Posterior vena cava (tissue), 2 donors: ENCODE measurements at regions not wholly inside any gene's neighbourhood (a gene's known extent, or its start where the extent isn't known, plus 50 kb on each side); places are given as distances from the start of the nearest gene placed in this dataset.

Experiments used
- DNase-seq: peaks from one replicate; pipeline ENCODE4 v3.0.0-alpha.2; 2020; ENCODE audit warnings: low spot score
- intact Hi-C, 2 donors: fragments of 100-400 bp; cut with DNase I; formaldehyde crosslinking; loops; one replicate each; pipeline versions ENCODE4 v1.14.1 to v1.14.2; 2022 to 2023
- donor health status: DM: yes; HTN: yes; CAD: no.
- donor health status: DM: yes; HTN: yes; CAD: no.

DNA sequence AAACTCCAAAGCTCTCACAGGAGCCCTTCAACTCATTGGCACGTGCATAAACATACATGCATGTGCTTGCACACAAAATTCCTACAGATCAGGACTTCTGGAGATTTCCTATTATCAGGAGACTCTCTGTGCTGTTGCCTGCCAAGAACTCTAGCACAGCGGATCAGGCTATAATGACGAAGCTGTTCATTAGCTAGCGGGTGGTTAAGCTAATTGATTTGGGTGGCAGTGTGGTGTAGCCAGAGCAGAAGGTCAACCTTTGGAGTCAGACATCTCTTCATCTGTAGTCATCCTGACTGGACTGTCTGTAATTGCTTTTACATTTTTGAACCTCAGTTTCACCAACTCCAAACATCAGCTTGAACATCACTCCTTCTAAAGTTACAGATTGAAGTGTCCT, 69.0 kb downstream of the KIF2B start:
- intact Hi-C loops: no loop called here
- DNase-seq: no peak

DNA sequence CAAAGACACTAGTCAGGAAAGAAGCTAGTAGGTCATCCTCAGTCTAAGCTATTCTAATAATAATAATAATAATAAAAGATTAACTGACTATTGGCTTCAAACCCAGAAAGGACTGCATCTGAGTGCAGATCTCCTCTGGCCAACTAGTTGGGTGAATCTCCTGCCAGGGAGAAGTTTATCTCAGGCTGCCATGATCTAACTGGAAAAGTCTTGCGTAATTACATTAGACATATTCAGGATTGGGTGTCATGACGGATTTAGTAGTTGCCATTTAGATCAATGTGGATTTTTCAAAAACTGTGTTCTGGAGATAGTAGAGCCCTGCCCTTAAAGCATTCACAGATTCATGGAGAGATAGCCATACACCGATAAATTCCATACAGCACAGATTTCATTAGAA, 69.5 kb downstream of the KIF2B start:
- no peak for DNase-seq
- intact Hi-C loops: no loop called here

DNA sequence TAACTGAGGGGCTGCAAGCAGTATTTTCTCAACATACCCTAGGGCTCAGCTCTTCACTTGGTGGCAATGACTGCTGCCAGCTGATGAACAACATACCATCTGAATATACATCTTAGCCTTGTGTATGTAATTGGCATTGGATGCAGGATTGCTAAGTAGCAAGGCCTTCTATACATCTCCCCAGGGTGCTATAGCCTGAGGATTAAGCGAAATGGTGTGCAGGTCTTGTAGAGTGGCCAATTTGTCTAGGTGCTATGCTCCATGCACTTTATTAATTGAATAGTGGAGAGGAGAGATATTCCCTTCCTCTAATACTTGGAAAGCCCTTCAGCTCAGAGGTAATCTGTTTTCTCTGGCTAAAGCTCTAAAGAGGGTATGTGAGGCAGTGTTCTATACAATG, 71.9 kb downstream of the KIF2B start:
- intact Hi-C loops: no loop called here
- no peak for DNase-seq

DNA sequence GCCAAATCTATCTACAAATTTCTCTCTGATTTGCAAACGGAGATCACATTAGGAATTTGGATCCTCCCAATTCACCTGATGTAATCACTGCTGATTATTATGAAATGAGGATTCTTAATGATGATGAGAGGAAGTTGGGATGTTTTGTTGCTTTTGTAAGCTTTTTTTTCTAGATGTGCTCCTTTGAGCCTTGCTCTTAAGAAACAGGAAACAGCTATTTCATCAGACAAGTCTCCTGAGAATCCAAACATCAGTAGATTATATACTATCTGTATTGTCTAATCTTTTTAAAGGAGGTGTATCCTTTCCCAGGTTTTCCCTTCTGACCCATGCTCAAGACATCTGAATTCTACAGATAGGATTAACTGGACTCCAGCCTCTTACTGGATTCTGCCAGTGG, 73.3 kb downstream of the KIF2B start:
- intact Hi-C loops: no loop called here
- DNase-seq: no peak

DNA sequence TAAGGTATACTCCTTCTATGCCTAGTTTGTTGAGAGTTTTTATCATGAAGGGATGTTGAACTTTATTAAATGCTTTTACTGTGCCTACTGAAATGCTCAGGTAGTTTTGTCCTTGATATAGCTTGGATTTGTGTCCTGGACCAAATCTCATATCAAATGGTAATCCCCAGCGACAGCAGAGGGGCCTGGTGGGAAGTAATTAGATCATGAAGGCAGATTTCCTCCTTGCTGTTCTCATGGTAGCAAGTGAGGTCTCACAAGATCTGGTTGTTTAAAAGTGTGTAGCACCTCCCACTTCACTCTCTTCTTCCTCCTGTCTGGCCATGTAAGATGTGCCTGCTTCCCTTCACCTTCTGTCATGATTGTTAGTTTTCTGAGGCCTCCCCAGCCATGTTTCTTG, 78.2 kb downstream of the KIF2B start:
- intact Hi-C loops: no loop called here
- DNase-seq: no peak

DNA sequence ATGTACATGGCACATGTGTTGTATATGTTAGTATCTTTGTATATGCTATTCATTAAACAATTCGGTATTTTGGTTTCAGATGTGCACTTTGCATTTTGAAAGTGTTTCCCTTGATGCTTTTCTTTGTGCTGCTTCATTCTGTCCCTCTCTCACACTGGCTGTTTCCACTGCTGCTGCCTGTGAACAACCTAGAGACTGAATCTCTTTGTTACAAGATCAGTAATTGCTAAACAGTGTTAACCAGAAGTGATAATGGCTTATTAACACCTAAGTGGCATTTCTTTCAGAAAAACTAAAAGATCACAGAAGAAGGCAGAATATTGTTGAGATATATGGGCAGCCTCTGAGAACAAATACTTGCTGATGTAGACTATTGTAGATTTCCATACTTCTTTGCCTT, 84.7 kb downstream of the KIF2B start:
- no peak for DNase-seq
- intact Hi-C loops: no loop called here

DNA sequence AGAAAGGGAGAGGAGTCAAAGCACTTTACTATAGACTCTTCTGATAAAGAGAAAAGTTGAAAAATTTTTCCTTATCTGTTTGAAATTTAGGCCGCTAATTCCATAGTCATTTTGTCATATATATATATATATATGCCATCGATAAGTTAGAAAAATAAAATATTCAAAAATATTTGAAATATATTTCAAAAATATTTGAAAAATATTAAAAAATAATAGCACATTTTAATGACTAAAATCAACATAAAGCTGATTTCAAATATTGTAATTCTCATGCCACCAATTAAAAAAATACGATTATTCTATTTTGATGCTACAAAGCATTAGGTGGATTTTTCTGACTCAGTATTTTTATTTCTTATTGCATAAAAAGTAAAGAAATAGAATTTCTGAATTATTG, 87.1 kb downstream of the KIF2B start:
- intact Hi-C loops: no loop called here
- DNase-seq: no peak

DNA sequence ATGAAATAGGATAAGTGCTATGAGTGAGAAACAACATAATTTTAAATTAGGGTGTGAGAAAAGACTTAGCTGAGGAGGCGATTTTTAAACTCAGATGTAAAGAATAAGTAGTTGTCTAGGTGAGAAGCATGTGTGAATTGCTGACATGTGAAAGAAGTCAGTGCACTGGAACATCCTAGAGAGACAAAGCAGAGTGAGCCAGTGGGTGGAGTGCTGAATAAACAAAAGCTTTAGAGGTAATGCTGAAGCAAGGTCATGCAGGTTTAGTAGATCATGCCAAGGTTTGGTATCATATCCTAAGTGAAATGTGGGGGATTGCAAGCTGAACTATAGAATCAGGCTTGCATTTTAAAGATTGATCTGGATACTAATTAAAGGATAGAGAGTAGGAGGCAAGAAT, 89.4 kb downstream of the KIF2B start:
- no peak for DNase-seq
- intact Hi-C loops: no loop called here

DNA sequence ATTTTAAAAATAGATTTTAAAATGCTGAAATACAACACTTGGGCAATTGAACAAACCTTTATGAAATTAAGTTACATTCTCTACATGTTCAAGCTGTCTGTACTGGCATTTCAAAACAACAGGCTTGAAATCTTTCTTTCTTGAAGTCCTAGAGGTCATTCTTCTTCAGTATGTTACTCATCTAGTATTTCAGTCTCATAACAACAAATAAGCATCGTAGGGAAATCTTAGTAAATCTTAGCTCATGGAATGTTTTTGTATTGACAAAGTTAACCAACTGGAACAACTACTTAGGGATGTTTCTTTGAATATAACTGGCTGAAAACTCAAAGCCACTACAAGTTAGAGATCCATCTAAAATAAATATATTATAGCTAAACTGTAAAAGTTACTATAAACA, 96.6 kb downstream of the KIF2B start:
- intact Hi-C loops: no loop called here
- no peak for DNase-seq

DNA sequence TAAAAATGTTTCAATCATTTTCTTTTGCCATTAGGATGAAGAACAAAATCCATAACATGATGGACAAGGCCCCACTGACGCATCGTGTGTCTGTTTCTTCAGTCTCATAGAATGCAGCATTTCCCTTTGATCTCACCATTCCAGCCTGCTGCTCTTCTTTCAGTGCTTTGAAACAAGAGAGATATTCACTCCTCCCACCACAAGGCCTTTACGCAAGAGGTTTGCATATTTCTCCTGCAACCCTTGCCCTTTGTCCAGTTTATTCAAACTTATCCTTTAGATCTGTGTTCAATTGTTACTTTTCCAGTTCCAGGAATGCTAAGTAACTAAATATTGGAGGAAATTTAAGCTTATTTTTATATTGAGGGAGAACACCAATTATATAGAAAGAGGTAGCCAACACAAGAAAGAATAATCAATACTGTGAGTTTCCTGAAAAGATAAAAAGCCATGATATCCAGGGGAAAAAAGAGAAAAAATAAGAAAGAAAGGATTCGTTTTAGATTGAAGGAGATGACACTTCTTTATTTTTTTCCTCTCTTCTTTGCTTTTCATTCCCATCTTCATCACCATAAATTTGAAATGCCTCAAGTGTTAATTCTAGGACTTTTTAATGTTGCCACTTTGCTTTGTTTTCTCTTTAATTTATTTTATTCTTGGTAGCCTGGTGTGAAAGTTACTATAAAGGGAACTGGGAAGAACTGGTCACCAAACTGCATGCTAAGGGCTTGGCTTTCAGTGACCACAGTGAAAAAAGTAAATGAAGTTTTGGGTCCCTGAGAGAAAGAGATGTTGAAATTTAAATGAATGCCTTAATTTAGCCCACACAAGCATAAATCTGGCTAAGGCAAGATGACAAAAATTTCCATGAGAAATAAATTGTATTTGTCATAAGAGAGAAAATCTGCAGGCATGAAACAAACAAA, 102.1 kb downstream of the KIF2B start:
- no peak for DNase-seq
- intact Hi-C loops: no loop called here

DNA sequence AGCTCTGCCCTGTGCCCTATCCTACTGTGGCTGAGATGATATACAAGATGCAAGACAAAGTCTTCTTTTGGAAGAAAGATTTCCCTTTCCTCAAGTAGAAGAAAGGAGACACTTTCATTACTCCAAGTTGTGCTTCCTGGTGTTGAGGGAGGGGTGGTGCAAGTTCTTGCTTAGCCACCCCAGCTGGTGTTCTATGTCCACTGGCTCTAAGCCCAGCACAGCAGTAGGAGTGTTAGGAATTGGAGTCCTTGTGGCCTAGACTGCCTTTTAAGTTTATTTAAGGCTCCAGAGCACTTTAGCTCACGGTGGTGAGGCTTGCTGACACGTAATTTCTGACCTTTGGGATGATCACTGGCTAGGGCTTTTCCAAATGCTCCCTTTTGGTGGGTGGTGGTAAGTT, 109.7 kb downstream of the KIF2B start:
- no peak for DNase-seq
- intact Hi-C loops: no loop called here

DNA sequence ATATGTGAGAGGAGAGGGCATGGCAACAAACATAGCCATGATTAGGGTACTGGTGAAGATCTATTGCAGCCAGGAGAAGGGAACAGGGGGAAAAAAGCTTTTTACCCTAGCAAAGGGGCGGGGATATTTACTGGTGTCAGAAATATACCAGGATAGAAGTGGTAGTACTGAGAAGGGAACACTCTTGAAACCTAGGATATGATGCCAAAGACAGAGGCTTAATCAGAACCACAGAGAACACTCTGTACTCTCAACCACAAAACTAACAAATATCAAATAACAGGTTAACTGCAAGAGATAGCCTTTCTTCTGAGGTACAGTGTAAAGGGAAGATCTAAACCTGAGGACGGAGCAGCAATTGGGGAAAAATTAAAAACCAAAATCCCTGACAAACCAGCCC, 112.2 kb downstream of the KIF2B start:
- intact Hi-C loops: no loop called here
- no peak for DNase-seq

DNA sequence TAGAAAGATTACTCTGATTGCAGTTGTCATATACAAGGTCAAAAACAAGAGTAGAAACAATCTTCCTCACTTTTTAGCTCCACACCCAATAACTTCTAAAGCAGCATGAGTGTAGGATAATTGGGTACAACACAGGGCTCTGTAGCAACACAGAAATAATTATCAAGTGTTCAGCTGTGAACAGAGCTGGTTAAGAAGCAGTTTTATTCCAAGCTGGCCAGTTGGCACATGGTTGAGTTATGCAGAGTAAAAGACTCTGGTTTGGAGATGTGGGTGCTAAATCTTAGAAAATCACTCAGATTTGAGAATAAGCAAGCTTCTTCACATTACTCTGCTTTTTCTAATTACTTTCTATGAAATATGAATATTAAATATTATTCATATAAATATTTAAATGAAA, 118.5 kb downstream of the KIF2B start:
- intact Hi-C loops: no loop called here
- DNase-seq: no peak

DNA sequence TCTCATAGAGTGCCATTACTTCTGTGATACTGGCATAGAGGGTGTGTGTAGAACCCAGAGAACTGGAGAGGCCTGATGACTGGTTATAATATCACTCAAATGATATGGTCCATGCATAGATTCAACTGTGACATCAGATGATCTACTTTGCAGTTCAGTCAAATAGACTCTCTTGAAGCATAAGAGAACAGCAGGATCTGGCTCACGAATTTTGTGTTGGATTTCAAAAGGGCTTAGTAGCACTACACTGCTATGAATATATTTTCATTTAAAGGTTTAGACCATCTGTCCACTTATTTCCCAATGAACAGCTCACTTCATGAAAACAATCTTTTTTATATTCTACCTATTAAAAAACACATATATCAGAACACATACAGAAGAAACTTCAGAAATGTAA, 119.7 kb downstream of the KIF2B start:
- intact Hi-C loops: no loop called here
- DNase-seq: no peak

DNA sequence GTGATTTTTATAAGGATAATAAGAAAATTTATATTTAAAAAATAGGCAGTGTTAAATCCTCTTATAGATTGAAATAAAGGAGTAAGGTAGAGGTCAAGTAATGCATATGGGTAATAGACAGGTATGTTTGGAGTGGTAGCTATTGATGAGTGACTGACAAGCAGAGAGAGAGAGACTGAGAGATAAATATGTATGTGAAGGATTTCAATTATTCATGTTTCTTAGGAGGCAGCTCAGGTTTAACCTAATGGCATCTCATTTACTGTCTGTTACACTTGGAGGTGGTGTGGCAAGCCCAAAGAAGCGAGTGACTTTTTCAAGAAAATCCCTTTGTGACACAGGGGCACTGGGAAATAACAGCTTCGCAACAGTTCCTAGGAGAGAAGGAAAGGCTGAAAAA, 120.2 kb downstream of the KIF2B start:
- intact Hi-C loops: no loop called here
- DNase-seq: no peak

DNA sequence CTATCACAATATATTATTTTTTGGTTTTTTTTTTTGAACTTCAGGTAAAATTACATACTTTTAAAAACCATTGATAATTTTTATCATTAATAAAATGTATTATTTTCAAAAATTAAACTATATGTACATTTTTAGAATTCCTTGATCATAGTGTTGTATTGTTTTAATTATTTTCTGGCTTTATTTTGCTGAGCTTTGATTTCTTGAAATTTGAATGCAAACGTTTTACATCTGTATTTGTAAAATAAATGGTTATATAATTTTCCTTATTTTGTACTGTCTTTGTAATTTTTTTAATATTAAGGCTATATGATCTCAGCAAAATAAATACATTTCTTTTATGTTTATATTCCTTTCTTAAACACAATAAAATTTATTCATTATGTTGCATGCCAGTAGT, 125.6 kb downstream of the KIF2B start:
- DNase-seq: no peak
- intact Hi-C loops: no loop called here

DNA sequence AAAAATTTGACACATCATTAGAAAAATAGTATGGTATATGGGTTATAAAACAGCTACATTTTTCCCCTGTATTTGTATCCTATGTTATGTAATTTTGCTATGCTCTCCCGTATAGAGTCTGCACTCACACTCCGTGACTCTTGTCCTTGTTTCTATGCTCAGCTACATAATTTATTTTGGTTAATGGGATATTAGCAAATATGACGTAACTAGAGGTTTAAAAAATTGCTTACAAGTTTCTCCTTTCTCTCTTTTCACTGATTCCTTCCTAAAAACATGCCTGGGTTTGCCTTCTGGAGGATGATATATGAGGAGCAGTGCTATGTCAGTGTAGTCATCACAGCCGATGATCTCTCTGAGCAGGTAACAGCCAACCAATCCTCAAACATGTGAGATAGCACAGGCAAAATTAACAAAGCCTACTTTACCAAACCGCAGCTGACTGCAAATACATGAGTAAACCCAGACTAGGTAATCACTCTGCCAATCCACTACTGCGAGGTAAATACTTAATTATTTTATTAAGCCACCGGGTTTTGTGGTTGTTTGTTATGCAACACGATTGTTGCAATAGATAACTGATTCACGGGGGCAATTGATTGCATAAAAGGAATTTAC, 126.9 kb downstream of the KIF2B start:
- intact Hi-C loops: loop anchor here in 1 of 2 donors (10.0 kb wide), 1 partner anchor 1525 kb away; no protein-coding TSS in a partner anchor
- DNase-seq: no peak

DNA sequence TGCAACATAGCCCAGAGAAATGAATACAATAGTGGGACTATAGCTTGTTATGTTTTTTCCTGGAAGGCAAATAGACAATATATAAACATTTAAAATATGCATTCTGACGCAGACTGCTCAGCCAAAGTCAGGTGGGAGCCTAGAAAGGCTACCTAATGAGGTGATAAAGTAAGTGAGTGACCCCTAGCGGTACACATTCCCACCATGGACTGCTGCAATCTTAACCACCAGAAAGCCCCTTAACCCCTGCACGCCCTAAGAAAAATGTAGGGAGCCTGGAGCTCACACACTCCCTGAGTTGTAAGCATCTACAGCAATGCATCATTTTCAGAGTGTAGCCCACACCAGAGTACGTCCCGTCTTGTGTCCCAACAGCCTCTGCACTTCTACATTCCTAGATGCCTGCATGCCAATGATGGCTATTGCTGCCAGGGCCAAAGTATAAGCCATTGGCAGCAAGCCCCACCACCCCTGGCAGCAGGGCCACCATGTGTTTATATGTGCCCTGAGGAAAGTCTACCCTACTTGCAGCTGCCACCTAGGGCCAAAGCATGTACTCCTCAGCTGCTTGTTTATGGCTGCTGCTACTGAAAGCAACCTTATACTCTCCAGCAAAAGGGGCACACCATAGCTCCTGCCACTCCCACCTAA, 127.6 kb downstream of the KIF2B start:
- DNase-seq: no peak
- intact Hi-C loops: loop anchor here in 1 of 2 donors (10.0 kb wide), 1 partner anchor 1526 kb away; no protein-coding TSS in a partner anchor

DNA sequence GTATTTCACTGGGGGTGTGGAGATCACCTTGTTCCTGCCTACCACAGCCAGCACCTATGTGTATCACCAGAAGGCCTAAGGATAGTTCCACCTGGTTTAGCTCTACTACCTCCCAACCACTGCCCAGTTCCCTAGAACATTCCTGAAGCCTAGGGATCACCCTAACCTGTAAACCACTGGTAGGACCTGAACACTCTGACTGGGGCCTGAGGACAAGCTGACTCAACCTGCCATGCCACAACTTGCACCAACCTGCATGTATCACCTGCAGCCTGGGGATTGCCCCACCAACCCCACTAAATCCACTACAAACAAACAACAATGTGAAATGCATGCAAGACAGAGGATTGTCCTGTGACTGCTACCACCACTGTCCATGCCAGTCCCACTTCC, 128.1 kb downstream of the KIF2B start:
- DNase-seq: no peak
- intact Hi-C loops: loop anchor here in 1 of 2 donors (10.0 kb wide), 1 partner anchor 1526 kb away; no protein-coding TSS in a partner anchor

DNA sequence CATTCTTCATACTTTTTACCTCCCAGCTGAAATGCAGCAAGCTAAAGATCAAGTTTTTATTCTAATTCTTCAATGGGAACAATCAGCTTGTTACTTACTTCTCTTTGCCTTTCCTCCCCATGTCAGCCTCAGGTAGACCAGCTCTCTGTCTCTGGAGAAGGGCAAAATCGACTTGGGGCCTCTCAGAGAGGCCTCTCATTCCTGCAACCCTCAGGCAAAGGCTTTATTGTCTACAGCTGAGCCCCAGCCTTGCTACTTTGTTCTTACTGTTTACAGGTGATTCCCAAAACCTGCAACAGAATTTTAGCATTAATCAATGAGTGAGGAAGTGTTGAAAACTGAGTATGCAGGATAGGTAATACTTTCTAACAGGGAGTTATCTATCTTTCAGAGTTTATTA, 148.6 kb downstream of the KIF2B start:
- DNase-seq: no peak
- intact Hi-C loops: no loop called here
